ENCODE measurements at regions not wholly inside any gene's neighbourhood (a gene's known extent, or its start where the extent isn't known, plus 50 kb on each side); places are given as distances from the start of the nearest gene placed in this dataset.

GRCh38 chr3:150084128-150084527 is 113.4 kb upstream of the PFN2 start:
- Histone ChIP-seq H3K27ac (ENCODE audit: low read length) (no peak overlapping the region), H4K20me1 (ENCODE audit: insufficient read depth, low read length) (no peaks in the 10 kb centered on the region), H3K4me2 (ENCODE audit: low read depth, low read length) (no peak overlapping the region), H2AFZ (ENCODE audit: low read length) (no peak overlapping the region), H3K9me3 (replicated peaks; ENCODE audit: insufficient read depth, low read length) (no peaks in the 10 kb centered on the region), H3K9me2 (replicated peaks; ENCODE audit: insufficient read depth, low read length) (no peaks in the 10 kb centered on the region), H3K9ac (ENCODE audit: low read length) (no peak overlapping the region), H3K4me3 (ENCODE audit: low read length) (no peak overlapping the region), H3K27me3 (replicated peaks; ENCODE audit: insufficient read depth, low read length) (no peaks in the 10 kb centered on the region), H3F3A (ENCODE audit: insufficient read depth, low read length) (no peaks in the 10 kb centered on the region), H3K36me3 (replicated peaks; ENCODE audit: insufficient read depth, low read length) (no peaks in the 10 kb centered on the region), H3K79me2 (ENCODE audit: low read length) (no peaks in the 10 kb centered on the region), H3K4me1 (ENCODE audit: low read length) (no peaks in the 10 kb centered on the region)
- TF ChIP-seq EZH2phosphoT487 (IDR thresholded peaks at IDR 0.05; ENCODE audit: low read length), result no peak
- no peak for TF ChIP-seq EZH2 (optimal IDR thresholded peaks at IDR 0.05; ENCODE audit: low read depth, low read length)
- no peak for TF ChIP-seq CTCF (IDR thresholded peaks at IDR 0.05; ENCODE audit: low read length)
- DNase-seq, result no peak

- Histone ChIP-seq H3K27me3 (replicated peaks; ENCODE audit: insufficient read depth, low read length) (no peaks in the 10 kb centered on the region), H3K4me3 (ENCODE audit: low read length) (no peak overlapping the region), H3K4me1 (ENCODE audit: low read length) (no peaks in the 10 kb centered on the region), H3K79me2 (ENCODE audit: low read length) (no peaks in the 10 kb centered on the region), H3F3A (ENCODE audit: insufficient read depth, low read length) (no peaks in the 10 kb centered on the region), H3K4me2 (ENCODE audit: low read depth, low read length) (no peak overlapping the region), H3K9me2 (replicated peaks; ENCODE audit: insufficient read depth, low read length) (no peaks in the 10 kb centered on the region), H2AFZ (ENCODE audit: low read length) (no peak overlapping the region), H4K20me1 (ENCODE audit: insufficient read depth, low read length) (no peaks in the 10 kb centered on the region), H3K36me3 (replicated peaks; ENCODE audit: insufficient read depth, low read length) (no peaks in the 10 kb centered on the region), H3K27ac (ENCODE audit: low read length) (no peak overlapping the region), H3K9me3 (replicated peaks; ENCODE audit: insufficient read depth, low read length) (no peaks in the 10 kb centered on the region), H3K9ac (ENCODE audit: low read length) (no peak overlapping the region)
- TF ChIP-seq EZH2 (optimal IDR thresholded peaks at IDR 0.05; ENCODE audit: low read depth, low read length) (no peak), EZH2phosphoT487 (IDR thresholded peaks at IDR 0.05; ENCODE audit: low read length) (no peak), CTCF (IDR thresholded peaks at IDR 0.05; ENCODE audit: low read length) (no peak)
- no peak for DNase-seq
Measured at GRCh38 chr3:150083655-150084042, 113.0 kb upstream of the PFN2 start.

DNA sequence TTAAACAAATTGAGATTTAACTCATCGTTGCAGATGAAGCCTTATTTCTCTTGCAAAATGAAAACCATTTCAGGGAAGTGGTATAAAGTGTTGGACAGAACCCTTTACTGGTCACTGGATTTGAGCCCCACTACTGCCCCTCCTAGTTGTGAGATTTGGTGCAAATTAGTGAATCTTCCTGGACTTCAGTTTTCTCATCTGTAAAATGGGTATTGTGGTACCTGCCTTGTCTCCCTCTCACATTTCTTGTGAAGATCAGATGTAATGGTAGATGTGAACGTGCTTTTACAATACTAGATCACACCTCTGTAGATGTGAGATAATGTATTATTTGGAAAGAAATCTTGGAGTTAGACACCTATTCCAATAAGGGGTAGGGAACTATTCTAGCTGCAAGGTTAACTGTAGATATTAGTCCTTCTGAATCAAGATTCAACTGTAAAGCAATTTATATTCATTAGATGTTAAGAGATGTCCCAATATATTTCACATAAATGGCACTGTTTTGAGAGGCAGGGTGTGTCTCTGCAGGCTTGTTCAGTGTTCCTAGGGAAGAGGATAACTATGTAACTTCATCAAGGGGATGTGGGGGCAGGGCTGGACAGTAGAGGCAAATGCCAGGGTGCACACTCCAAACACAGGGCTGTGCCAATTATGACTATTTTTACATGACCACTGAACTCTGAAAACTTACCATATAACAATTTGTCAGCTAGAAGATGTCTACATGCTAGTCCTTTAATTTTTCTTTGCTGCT is 112.4 kb upstream of the PFN2 start:
- no peak overlapping the region for H3K4me3 ChIP-seq (ENCODE audit: low read length)
- no peaks in the 10 kb centered on the region for H3F3A ChIP-seq (ENCODE audit: insufficient read depth, low read length)
- TF ChIP-seq EZH2phosphoT487 (IDR thresholded peaks at IDR 0.05; ENCODE audit: low read length) (no peak), CTCF (IDR thresholded peaks at IDR 0.05; ENCODE audit: low read length) (no peak), EZH2 (optimal IDR thresholded peaks at IDR 0.05; ENCODE audit: low read depth, low read length) (no peak)
- no peaks in the 10 kb centered on the region for H4K20me1 ChIP-seq (ENCODE audit: insufficient read depth, low read length)
- DNase-seq, result no peak
- H3K27ac ChIP-seq (ENCODE audit: low read length), result no peak overlapping the region
- no peaks in the 10 kb centered on the region for H3K79me2 ChIP-seq (ENCODE audit: low read length)
- H3K9me2 ChIP-seq (replicated peaks; ENCODE audit: insufficient read depth, low read length), result no peaks in the 10 kb centered on the region
- no peak overlapping the region for H2AFZ ChIP-seq (ENCODE audit: low read length)
- no peak overlapping the region for H3K4me2 ChIP-seq (ENCODE audit: low read depth, low read length)
- no peaks in the 10 kb centered on the region for H3K9me3 ChIP-seq (replicated peaks; ENCODE audit: insufficient read depth, low read length)
- no peak overlapping the region for H3K9ac ChIP-seq (ENCODE audit: low read length)
- H3K4me1 ChIP-seq (ENCODE audit: low read length), result no peaks in the 10 kb centered on the region
- no peaks in the 10 kb centered on the region for H3K27me3 ChIP-seq (replicated peaks; ENCODE audit: insufficient read depth, low read length)
- no peaks in the 10 kb centered on the region for H3K36me3 ChIP-seq (replicated peaks; ENCODE audit: insufficient read depth, low read length)
